GM10266 (cell line): ENCODE measurements at regions not wholly inside any gene's neighbourhood (a gene's known extent, or its start where the extent isn't known, plus 50 kb on each side); places are given as distances from the start of the nearest gene placed in this dataset.

ENCODE experiments used
- DNase-seq: peaks from one replicate; pipeline ENCODE4 v3.0.0; 2012; ENCODE audit errors: extremely low spot score
- TF ChIP-seq, protein P1 (sequence below): IDR thresholded peaks from 2 replicates; pipeline ENCODE4 v1.5.1; 2012; ENCODE audit warnings: mild to moderate bottlenecking, low read depth; ENCODE audit not compliant: control insufficient read depth, insufficient read depth; ENCODE audit errors: missing control alignments

DNA sequence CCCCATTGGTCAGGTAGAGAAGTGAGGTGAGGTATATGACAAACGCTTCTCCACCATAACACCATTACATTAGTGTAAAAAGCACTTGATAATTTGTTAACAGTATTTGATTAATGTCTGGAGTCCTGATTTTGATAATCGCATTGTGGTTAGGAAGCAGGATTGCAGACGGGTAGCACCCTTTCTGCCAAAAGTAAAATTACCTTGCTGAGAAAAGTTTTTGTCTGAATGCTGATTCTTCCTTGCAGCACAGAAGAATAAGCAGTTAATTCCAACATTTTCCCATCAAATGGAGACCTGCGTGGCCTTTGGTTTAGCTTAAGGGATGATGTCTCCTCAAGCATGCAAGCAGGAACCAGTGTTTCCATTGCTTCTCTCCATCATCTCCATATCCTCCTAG is 1090.2 kb upstream of the TMEM132C start:
- TF ChIP-seq, protein P1, sequence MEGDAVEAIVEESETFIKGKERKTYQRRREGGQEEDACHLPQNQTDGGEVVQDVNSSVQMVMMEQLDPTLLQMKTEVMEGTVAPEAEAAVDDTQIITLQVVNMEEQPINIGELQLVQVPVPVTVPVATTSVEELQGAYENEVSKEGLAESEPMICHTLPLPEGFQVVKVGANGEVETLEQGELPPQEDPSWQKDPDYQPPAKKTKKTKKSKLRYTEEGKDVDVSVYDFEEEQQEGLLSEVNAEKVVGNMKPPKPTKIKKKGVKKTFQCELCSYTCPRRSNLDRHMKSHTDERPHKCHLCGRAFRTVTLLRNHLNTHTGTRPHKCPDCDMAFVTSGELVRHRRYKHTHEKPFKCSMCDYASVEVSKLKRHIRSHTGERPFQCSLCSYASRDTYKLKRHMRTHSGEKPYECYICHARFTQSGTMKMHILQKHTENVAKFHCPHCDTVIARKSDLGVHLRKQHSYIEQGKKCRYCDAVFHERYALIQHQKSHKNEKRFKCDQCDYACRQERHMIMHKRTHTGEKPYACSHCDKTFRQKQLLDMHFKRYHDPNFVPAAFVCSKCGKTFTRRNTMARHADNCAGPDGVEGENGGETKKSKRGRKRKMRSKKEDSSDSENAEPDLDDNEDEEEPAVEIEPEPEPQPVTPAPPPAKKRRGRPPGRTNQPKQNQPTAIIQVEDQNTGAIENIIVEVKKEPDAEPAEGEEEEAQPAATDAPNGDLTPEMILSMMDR, result no peak
- DNase-seq, result no peak

DNA sequence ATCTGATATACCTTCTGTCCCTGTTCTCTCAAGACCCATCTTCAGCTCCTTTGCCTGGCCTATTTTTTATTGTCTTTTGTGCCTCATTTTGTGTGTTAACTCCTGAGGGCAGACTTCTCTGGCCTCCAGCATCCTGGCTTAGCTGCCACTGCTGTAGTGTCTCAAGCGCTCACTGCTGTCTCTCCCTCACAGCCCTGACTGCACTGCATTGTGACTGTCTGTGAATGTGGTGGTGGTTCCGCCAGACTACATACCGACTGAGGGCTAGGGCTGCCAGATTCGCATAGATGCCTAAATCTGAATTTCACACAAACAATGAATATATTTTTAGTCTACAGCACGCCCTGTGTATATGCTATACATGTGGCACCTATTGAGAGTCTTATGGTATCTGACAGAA is 1088.9 kb upstream of the TMEM132C start:
- DNase-seq, result no peak
- TF ChIP-seq, protein P1, result no peak

DNA sequence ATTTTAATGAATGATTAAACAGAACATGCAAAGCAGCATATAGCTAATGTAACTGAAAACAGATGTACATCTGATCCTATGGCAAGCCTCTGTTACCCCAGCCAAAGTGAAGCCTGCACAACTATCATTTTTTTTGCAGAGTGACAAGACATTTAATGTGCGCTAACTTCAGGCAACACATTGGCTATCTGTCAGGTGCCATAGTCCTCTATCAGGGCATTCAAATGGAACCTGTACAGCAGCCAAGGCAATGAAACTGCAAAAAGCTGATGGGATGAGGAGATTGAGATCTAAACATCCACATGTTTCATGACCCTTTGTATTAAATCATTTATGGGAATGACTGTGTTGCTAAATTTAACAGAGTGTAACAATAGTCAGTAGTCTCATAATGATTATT is 1088.5 kb upstream of the TMEM132C start:
- TF ChIP-seq, protein P1, result no peak
- DNase-seq, result no peak

DNA sequence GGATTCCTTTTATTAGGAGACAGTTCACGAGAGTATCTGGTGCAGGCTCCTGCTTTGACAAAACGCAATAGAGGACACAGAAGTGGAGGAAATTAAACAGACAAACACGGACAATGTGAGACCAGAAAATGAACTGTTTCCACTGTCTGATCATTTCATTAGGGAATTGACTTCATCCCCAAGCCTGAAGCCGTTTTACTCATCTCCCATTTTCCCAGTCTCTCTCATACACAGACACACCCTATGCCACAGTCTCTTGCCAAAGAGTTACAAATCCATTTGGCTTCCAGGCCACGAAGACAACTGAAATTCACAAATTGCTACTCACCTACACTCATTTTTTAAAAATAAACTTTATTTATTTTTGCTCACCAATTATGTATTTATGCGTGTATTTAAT is 1087.8 kb upstream of the TMEM132C start:
- TF ChIP-seq, protein P1, result no peak
- DNase-seq, result no peak

DNA sequence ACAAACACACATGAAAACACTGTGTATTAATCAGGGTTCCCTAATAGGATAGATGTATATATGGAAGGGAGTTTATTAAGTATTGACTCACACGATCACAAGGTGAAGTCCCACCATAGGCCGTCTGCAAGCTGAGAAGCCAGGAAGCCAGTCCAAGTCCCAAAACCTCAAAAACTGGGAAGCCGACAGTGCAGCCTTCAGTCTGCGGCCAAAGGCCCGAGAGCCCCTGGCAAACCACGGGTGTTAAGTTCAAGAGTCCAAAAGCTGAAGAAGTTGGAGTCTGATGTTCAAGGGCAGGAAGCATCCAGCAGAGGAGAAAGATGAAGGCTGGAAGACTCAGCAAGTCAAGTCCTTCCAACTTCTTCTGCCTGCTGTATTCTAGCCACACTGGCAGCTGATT is 1085.0 kb upstream of the TMEM132C start:
- DNase-seq, result no peak
- TF ChIP-seq, protein P1, result no peak

DNA sequence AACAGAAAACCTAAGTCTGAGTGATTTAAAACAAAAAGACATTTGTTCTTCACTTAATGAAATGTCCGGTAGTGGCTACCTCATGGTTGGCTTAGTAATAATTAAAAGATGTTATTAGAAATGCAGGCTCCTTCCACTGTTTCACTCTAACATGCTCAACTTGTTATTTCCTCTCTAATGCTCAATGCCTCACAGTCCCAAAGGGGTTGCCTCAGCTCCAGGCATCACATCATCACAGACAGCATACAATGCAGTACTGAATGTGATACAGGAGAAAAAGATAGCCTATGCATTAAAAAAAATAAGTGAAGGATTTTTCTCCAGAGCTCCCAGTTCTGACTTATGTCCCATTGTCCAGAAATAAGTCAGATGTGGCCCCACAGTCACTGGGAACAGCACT is 1077.0 kb upstream of the TMEM132C start:
- no peak for DNase-seq
- TF ChIP-seq, protein P1, result no peak

DNA sequence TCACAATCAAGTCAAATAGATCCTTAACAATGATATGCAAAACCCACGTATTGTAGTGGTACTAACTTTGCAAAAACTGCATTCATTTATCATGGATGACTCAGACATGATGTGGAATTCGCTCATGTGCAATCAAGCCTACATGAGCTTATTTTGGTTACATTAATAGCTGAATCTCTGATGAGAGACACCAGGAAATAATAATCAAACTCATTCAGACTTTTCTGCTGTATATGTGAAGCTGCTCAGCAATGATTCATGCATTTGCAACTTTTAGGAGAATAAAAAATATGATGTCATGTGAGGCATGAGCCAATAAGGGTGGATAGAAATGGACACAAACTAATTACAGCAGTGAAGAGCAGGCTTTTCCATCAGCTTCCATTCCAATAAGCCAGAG is 1075.8 kb upstream of the TMEM132C start:
- TF ChIP-seq, protein P1, result no peak

DNA sequence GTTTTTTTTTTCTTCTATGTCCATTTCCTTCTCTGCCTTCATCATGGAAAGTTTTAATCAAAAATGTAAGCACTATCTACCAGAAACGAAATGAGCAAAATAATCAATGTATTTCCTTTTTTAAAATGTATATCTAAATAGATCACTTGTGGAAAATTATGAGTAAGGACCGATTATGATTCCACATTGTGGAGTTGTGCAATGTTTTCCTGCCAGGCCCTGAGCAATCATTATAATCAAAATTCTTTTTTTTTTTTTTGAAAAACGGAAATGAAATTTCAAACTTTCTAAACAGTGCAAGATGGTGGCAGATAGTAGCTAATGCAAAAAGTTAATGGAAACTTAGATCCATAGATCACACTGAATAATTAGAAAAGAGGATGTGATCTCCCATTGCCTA is 1074.6 kb upstream of the TMEM132C start:
- no peak for DNase-seq
- TF ChIP-seq, protein P1, result no peak

More for the DNA sequence above, 1075.8 kb upstream of the TMEM132C start:
- DNase-seq, result no peak
